Stimulated activated naive B cell treated with anti-CD40 and anti-IgM and Interleukin-4, amounts not matched to agents 10 μg/mL and 1 μg/mL and 100 μg/mL, for 72 hours (primary cell): ENCODE measurements at regions not wholly inside any gene's neighbourhood (a gene's known extent, or its start where the extent isn't known, plus 50 kb on each side); places are given as distances from the start of the nearest gene placed in this dataset.
"Not testable (repeated sequence)": the region's sequence is repeated elsewhere in the genome, so short reads cannot be mapped to it uniquely, and the experiment has no call there.

Experiments used
- ATAC-seq, 2 donors: fragments of 150-1000 bp; cut with Tn5 transposase; replicated peaks; 2 replicates each; pipeline ENCODE4 v1.10.0; 2021; ENCODE audit warnings: moderate library complexity in 1 of 2
- DNase-seq: peaks from one replicate; pipeline ENCODE4 v3.0.0; 2021
- H3K27ac Mint-ChIP-seq: one replicate; pipeline ENCODE4 v1.8.0; 2022; ENCODE audit warnings: mild to moderate bottlenecking, mixed read lengths
- H3K27me3 Mint-ChIP-seq, 2 donors: one replicate each; pipeline ENCODE4 v1.8.0; 2022; ENCODE audit warnings: mixed read lengths in 2 of 2
- H3K36me3 Mint-ChIP-seq, 2 donors: one replicate each; pipeline ENCODE4 v1.8.0; 2022; ENCODE audit warnings: mixed read lengths in 2 of 2, mild to moderate bottlenecking in 1 of 2
- H3K4me1 Mint-ChIP-seq, 2 donors: one replicate each; pipeline ENCODE4 v1.8.0; 2022; ENCODE audit warnings: mixed read lengths in 2 of 2, mild to moderate bottlenecking in 1 of 2
- H3K4me3 Mint-ChIP-seq, 2 donors: one replicate each; pipeline ENCODE4 v1.8.0; 2022; ENCODE audit warnings: mild to moderate bottlenecking in 2 of 2, mixed read lengths in 2 of 2, moderate library complexity in 1 of 2
- H3K9me3 Mint-ChIP-seq, 2 donors: one replicate each; pipeline ENCODE4 v1.8.0; 2022; ENCODE audit warnings: mixed read lengths in 2 of 2, mild to moderate bottlenecking in 1 of 2

GRCh38 chr9:61817127-61817705 is 627.4 kb downstream of the SPATA31A7 start:
- H3K36me3 Mint-ChIP-seq, H3K27me3 Mint-ChIP-seq, H3K4me3 Mint-ChIP-seq, H3K9me3 Mint-ChIP-seq, DNase-seq, H3K4me1 Mint-ChIP-seq, H3K27ac Mint-ChIP-seq, ATAC-seq: not testable (repeated sequence)

- H3K9me3 Mint-ChIP-seq, H3K36me3 Mint-ChIP-seq, H3K4me1 Mint-ChIP-seq, H3K27ac Mint-ChIP-seq, H3K4me3 Mint-ChIP-seq, H3K27me3 Mint-ChIP-seq: not testable (repeated sequence)
- ATAC-seq (peak; percentile 57 to 70), DNase-seq (peak; percentile 74)
Measured at GRCh38 chr9:61853624-61854259, 663.9 kb downstream of the SPATA31A7 start.

GRCh38 chr9:61854260-61854640 is 664.4 kb downstream of the SPATA31A7 start:
- H3K4me1 Mint-ChIP-seq, H3K27ac Mint-ChIP-seq, DNase-seq, ATAC-seq, H3K4me3 Mint-ChIP-seq, H3K36me3 Mint-ChIP-seq, H3K9me3 Mint-ChIP-seq, H3K27me3 Mint-ChIP-seq: not testable (repeated sequence)

- peak; percentile 60 to 75 for ATAC-seq
- H3K4me1 Mint-ChIP-seq, DNase-seq, H3K9me3 Mint-ChIP-seq, H3K27me3 Mint-ChIP-seq, H3K36me3 Mint-ChIP-seq, H3K27ac Mint-ChIP-seq, H3K4me3 Mint-ChIP-seq: not testable (repeated sequence)
Measured at GRCh38 chr9:61856283-61856682, 666.4 kb downstream of the SPATA31A7 start.

GRCh38 chr9:61856858-61857453 is 667.1 kb downstream of the SPATA31A7 start:
- H3K27ac Mint-ChIP-seq, DNase-seq, ATAC-seq, H3K36me3 Mint-ChIP-seq, H3K4me1 Mint-ChIP-seq, H3K27me3 Mint-ChIP-seq, H3K9me3 Mint-ChIP-seq, H3K4me3 Mint-ChIP-seq: not testable (repeated sequence)

GRCh38 chr9:61857709-61858351 is 668.0 kb downstream of the SPATA31A7 start:
- H3K4me1 Mint-ChIP-seq, H3K27ac Mint-ChIP-seq, DNase-seq, H3K27me3 Mint-ChIP-seq, H3K9me3 Mint-ChIP-seq, H3K4me3 Mint-ChIP-seq, H3K36me3 Mint-ChIP-seq: not testable (repeated sequence)
- ATAC-seq = peak; percentile 91 to 92

- not testable (repeated sequence) for H3K27ac Mint-ChIP-seq, ATAC-seq
Measured at GRCh38 chr9:61862431-61862971, 672.7 kb downstream of the SPATA31A7 start.

GRCh38 chr9:61864463-61864862 is 674.6 kb downstream of the SPATA31A7 start:
- H3K36me3 Mint-ChIP-seq, H3K9me3 Mint-ChIP-seq, H3K4me1 Mint-ChIP-seq, ATAC-seq, H3K4me3 Mint-ChIP-seq, H3K27me3 Mint-ChIP-seq, H3K27ac Mint-ChIP-seq, DNase-seq: not testable (repeated sequence)

More at GRCh38 chr9:61862431-61862971, 672.7 kb downstream of the SPATA31A7 start:
- not testable (repeated sequence) for H3K4me3 Mint-ChIP-seq, H3K36me3 Mint-ChIP-seq, H3K27me3 Mint-ChIP-seq, H3K4me1 Mint-ChIP-seq, DNase-seq, H3K9me3 Mint-ChIP-seq

- not testable (repeated sequence) for ATAC-seq, H3K36me3 Mint-ChIP-seq, H3K4me1 Mint-ChIP-seq, H3K27me3 Mint-ChIP-seq, H3K9me3 Mint-ChIP-seq, DNase-seq, H3K27ac Mint-ChIP-seq
- H3K4me3 Mint-ChIP-seq = peak overlapping the region in 1 of 2 donors; percentile 48
Measured at GRCh38 chr9:61868965-61869364, 679.1 kb downstream of the SPATA31A7 start.

- not testable (repeated sequence) for H3K36me3 Mint-ChIP-seq, DNase-seq, H3K4me1 Mint-ChIP-seq, H3K27me3 Mint-ChIP-seq, H3K27ac Mint-ChIP-seq, H3K9me3 Mint-ChIP-seq, H3K4me3 Mint-ChIP-seq, ATAC-seq
Measured at GRCh38 chr9:61872329-61872728, 682.5 kb downstream of the SPATA31A7 start.
